ENCODE measurements at regions not wholly inside any gene's neighbourhood (a gene's known extent, or its start where the extent isn't known, plus 50 kb on each side); places are given as distances from the start of the nearest gene placed in this dataset.

DNA sequence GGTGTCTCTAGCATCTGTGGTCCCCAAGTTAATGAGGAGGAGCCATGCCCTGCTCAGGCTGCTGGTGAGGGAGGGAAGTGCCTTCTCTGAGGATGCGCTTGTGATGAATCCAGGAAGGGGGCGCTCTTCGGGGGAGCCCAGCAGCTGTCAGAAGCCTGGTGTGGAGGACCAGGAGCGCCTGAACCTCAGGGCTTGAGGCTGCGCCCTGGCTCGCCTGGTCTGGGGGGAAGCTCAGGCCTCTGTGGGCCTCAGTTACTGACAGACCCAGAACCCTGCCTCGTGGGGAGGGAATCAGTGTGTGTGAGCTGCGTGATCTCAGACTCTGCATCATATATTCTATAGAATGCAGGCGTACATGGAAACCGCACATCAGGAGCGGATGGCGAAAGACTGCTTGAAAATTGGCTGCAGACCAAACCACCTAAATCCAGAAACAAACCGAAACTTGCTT lies 126.1 kb downstream of the SEC14L1 start:
- TF ChIP-seq CTCF (conservative IDR thresholded peaks at IDR 0.05; ENCODE audit: low read depth), result no peak
- ChIA-PET POLR2A (ENCODE audit: low non-redundant PET) (interaction anchor here (0.7 kb wide), 1 partner anchor 12 kb away, joined by 4 read pairs; no protein-coding TSS in a partner anchor), CTCF (no interaction called here)
- H3K27ac ChIP-seq, result peak overlapping the region; percentile 18; the same call in 1 of the 2 replicates
- DNase-seq (ENCODE audit: low spot score), result no peak

DNA sequence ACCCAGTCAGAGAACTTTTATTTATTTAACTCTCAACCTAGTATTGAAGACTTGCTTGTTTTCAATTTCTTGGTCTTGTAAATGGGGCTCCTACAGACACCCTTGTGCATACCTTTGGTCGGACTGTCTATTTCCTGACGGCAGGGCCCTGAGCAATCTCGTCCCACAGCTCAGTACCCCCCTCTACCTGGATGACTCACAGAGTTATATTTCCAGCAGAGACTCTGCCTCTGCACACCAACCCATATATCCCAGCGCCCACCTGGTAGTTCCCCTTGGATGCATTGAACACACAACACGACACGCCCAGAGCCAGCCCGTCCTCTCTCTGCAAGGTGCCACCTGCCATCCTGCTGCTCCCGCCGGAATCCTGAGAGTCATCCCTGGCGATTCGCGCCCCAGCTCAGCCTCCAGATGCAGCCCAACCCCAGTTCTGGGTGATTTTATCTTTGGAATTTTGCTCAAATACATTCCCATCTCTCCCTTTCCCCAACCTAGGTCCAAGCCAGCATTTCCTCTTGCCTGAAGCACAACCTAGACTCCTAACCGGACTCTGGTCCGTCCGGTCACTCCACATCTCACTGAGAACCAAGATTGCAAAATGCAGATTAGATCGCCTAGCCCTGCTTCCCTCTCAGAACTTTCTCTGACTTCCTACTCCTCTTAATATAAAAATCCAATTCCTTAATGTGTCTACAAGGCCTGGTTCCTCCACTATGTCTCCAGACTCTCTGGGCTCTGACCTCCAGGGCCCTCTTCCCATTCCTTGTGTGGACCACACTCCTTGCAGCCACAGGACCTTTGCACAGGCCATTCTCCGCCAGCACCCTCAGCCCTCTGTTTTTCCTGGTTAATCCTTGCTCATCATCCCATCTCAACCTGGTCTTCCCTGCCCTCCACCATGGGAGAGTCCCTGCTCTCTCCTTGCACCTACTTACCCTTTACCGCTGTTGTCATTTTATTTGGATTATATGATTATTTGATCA lies 129.2 kb downstream of the SEC14L1 start:
- POLR2A ChIA-PET (ENCODE audit: low non-redundant PET), result interaction anchor here (0.7 kb wide), 1 partner anchor 14 kb away, joined by 3 read pairs; no protein-coding TSS in a partner anchor
- DNase-seq (ENCODE audit: low spot score), result no peak

DNA sequence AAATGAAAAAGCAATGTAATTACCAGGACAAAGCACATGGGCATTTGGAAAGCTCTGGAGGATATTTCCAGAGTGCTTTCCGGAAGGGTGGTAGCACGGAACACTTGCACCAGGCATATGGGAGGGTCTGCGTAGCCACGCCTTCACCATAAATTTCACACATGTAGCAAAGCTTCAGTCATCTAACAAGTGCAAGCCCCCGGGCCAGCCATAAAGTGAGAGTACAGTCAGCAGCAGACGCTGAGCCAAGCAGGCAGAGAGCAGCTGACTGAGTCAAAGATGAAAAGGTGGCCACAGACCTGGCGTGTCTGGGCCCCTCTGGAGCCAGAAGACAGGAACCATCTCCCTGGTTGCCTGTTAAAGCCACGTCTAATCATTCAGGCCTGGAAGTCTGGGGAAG lies 130.6 kb downstream of the SEC14L1 start:
- POLR2A ChIA-PET (ENCODE audit: low non-redundant PET), result no interaction called here
- TF ChIP-seq CTCF (conservative IDR thresholded peaks at IDR 0.05; ENCODE audit: low read depth), result no peak
- CTCF ChIA-PET, result interaction anchor here (0.7 kb wide), 1 partner anchor 152 kb away, joined by 4 read pairs; no protein-coding TSS in a partner anchor

More for the DNA sequence above, 129.2 kb downstream of the SEC14L1 start:
- no peak for TF ChIP-seq CTCF (conservative IDR thresholded peaks at IDR 0.05; ENCODE audit: low read depth)
- CTCF ChIA-PET, result no interaction called here
- H3K27ac ChIP-seq, result 0 out of 2 replicates have a peak overlapping the region, but pooled peaks have one; percentile 5

GRCh38 chr17:77273397-77274085 lies 132.8 kb downstream of the SEC14L1 start:
- CTCF ChIA-PET, result no interaction called here
- H3K27ac ChIP-seq, result peak overlapping the region; percentile 9; the same call in 1 of the 2 replicates

More for the DNA sequence above, 130.6 kb downstream of the SEC14L1 start:
- peak overlapping the region; percentile 39 for H3K27ac ChIP-seq
- DNase-seq (ENCODE audit: low spot score), result no peak

GRCh38 chr17:77274096-77274845 lies 133.5 kb downstream of the SEC14L1 start:
- CTCF ChIA-PET, result no interaction called here
- POLR2A ChIA-PET (ENCODE audit: low non-redundant PET), result no interaction called here
- no peak for DNase-seq (ENCODE audit: low spot score)
- H3K27ac ChIP-seq, result peak overlapping the region; percentile 9; the same call in 1 of the 2 replicates
- TF ChIP-seq CTCF (conservative IDR thresholded peaks at IDR 0.05; ENCODE audit: low read depth), result no peak

More at GRCh38 chr17:77273397-77274085, 132.8 kb downstream of the SEC14L1 start:
- TF ChIP-seq CTCF (conservative IDR thresholded peaks at IDR 0.05; ENCODE audit: low read depth), result no peak
- POLR2A ChIA-PET (ENCODE audit: low non-redundant PET), result no interaction called here
- no peak for DNase-seq (ENCODE audit: low spot score)
